Lung (tissue), 11 donors: ENCODE measurements at regions not wholly inside any gene's neighbourhood (a gene's known extent, or its start where the extent isn't known, plus 50 kb on each side); places are given as distances from the start of the nearest gene placed in this dataset.

ENCODE experiments used
- ATAC-seq: fragments of 200-7000 bp; cut with Tn5 transposase; one replicate; pipeline ENCODE4 v1.9.1; 2020; ENCODE audit warnings: moderate number of reproducible peaks; ENCODE audit not compliant: insufficient read depth, low FRiP score
- DNase-seq, 3 donors: peaks; one replicate each; pipeline ENCODE4 v3.0.0-alpha.2; 2013 to 2017
- H3K27ac ChIP-seq, 2 donors: one replicate each; pipeline ENCODE4 v1.5.1; 2013; ENCODE audit warnings: mild to moderate bottlenecking in 2 of 2, moderate library complexity in 2 of 2, control low read depth in 1 of 2, inconsistent platforms in 1 of 2, low read depth in 1 of 2, low read length in 1 of 2
- H3K27me3 ChIP-seq, 3 donors: one replicate each; pipeline ENCODE4 v1.5.1; 2013; ENCODE audit warnings: low read length in 2 of 3; ENCODE audit not compliant: control insufficient read depth in 3 of 3, insufficient read depth in 3 of 3
- H3K36me3 ChIP-seq, 4 donors: one replicate each; pipeline ENCODE4 v1.5.1; 2013; ENCODE audit warnings: low read length in 4 of 4, mild to moderate bottlenecking in 1 of 4, moderate library complexity in 1 of 4; ENCODE audit not compliant: control insufficient read depth in 4 of 4, insufficient read depth in 4 of 4
- H3K4me1 ChIP-seq, 5 donors: one replicate each; pipeline ENCODE4 v1.5.1; 2013; ENCODE audit warnings: low read length in 5 of 5, mild to moderate bottlenecking in 2 of 5, moderate library complexity in 1 of 5; ENCODE audit not compliant: control insufficient read depth in 5 of 5, insufficient read depth in 5 of 5
- H3K4me3 ChIP-seq: one replicate; pipeline ENCODE4 v1.5.1; 2013; ENCODE audit warnings: mild to moderate bottlenecking, control low read depth, moderate library complexity
- H3K9ac ChIP-seq, 2 donors: one replicate each; pipeline ENCODE4 v1.5.1; 2013; ENCODE audit warnings: low read length in 2 of 2, control low read depth in 1 of 2; ENCODE audit not compliant: insufficient read depth in 1 of 2
- H3K9me3 ChIP-seq, 4 donors: one replicate each; pipeline ENCODE4 v1.5.1; 2013; ENCODE audit warnings: low read length in 3 of 4, mild to moderate bottlenecking in 1 of 4, moderate library complexity in 1 of 4; ENCODE audit not compliant: control insufficient read depth in 4 of 4, insufficient read depth in 3 of 4
- CTCF ChIP-seq: IDR thresholded peaks from 2 replicates; pipeline ENCODE4 v1.5.1; 2012; ENCODE audit warnings: mild to moderate bottlenecking; ENCODE audit errors: control extremely low read depth, extremely low read depth
- WGBS, 2 donors: extraction: QIAGEN DNeasy Blood & Tissue Kit; methylation state at CpG; one replicate each; pipeline ENCODE4 v1.1.7; 2013; 5-methylcytosine and 5-hydroxymethylcytosine counted together
- donor health status: control.
- donor health status: control.
- donor health status: Bipolar disorder and iron deficiency.
- donor health status: healthy.
- donor health status: DM: yes; HTN: yes; CAD: no.

GRCh38 chr4:20341134-20341738 lies 89.5 kb downstream of the SLIT2 start:
- DNase-seq (peak in 2 of 3 donors; percentile 38 to 39), ATAC-seq (no peak)
- 60 to 68% methylated on average over 5 of the region's 5 CpGs for WGBS, 2 donors
- no peak for TF ChIP-seq CTCF
- Histone ChIP-seq H3K27me3 (no peaks in the 10 kb centered on the region), H3K27ac (no peak overlapping the region), H3K9ac (no peak overlapping the region), H3K36me3 (peaks cover 0 to 3% (median 0%) of the 10 kb centered on the region in 4 donors), H3K9me3 (no peaks in the 10 kb centered on the region), H3K4me3 (no peak overlapping the region), H3K4me1 (peaks cover 0 to 5% (median 0%) of the 10 kb centered on the region in 5 donors)

DNA sequence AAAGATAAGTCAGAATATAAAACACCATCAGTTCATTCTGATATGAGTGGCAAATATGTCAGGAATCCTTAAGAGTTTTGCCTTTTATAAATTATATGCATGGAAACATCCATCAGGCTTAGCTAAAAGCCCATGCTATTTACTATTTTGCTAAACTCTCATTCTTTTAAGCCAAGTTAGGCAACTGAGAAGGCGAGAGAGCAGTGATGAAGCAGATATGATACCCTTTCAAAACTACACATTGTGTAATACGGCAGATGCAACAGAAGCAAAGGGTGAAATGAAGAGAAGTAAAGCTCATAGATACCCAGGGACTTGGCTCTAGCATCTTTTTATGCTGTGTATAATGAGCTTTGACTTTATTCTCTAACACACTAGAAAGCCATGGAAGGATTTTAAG lies 95.8 kb downstream of the SLIT2 start:
- peak in 1 of 3 donors; percentile 58 for DNase-seq
- ATAC-seq, result no peak
- H3K4me1 ChIP-seq, result peaks cover 0 to 10% (median 0%) of the 10 kb centered on the region in 5 donors
- WGBS, 2 donors, result 73 to 90% methylated on average over 2 of the region's 2 CpGs
- H3K9me3 ChIP-seq, result no peaks in the 10 kb centered on the region
- H3K9ac ChIP-seq, result no peak overlapping the region
- H3K27ac ChIP-seq, result no peak overlapping the region
- H3K27me3 ChIP-seq, result no peaks in the 10 kb centered on the region
- TF ChIP-seq CTCF, result no peak
- H3K36me3 ChIP-seq, result peaks cover 0 to 3% (median 0%) of the 10 kb centered on the region in 4 donors
- no peak overlapping the region for H3K4me3 ChIP-seq

- ATAC-seq (no peak), DNase-seq (no peak)
- Histone ChIP-seq H3K36me3 (peaks cover 0 to 3% (median 0%) of the 10 kb centered on the region in 4 donors), H3K27me3 (no peaks in the 10 kb centered on the region), H3K4me3 (no peak overlapping the region), H3K27ac (no peak overlapping the region), H3K9ac (no peak overlapping the region), H3K4me1 (peaks cover 0 to 10% (median 0%) of the 10 kb centered on the region in 5 donors), H3K9me3 (no peaks in the 10 kb centered on the region)
- WGBS, 2 donors, result 85 to 88% methylated on average over 6 of the region's 6 CpGs
- TF ChIP-seq CTCF, result no peak
Measured at GRCh38 chr4:20348411-20348810, 96.7 kb downstream of the SLIT2 start.
